ENCODE measurements at regions not wholly inside any gene's neighbourhood (a gene's known extent, or its start where the extent isn't known, plus 50 kb on each side); places are given as distances from the start of the nearest gene placed in this dataset.

DNA sequence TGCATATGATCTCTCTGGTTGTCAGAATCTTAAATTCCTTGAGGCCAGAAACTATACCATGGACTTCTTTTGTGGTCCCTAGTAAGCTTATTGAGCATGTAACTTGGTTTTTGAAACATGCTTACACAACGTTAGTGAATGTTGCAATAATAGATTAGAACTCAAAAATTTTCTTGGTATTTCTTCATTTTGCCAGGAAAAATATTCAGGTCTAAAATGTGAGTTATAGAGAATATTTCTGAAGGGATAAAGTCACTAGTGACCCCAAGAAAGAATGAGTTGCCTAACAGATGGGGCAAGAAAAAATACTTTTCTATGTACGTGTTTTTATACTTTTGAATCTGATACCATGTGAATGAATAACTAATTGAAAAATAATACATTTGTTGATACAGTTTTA, 195.4 kb downstream of the TFAP2A start:
- TF ChIP-seq CEBPB (IDR thresholded peaks at IDR 0.05) (no peak), EGR1 (IDR thresholded peaks at IDR 0.05) (no peak)

All from Ishikawa (cell line).